ENCODE measurements at regions not wholly inside any gene's neighbourhood (a gene's known extent, or its start where the extent isn't known, plus 50 kb on each side); places are given as distances from the start of the nearest gene placed in this dataset.

DNA sequence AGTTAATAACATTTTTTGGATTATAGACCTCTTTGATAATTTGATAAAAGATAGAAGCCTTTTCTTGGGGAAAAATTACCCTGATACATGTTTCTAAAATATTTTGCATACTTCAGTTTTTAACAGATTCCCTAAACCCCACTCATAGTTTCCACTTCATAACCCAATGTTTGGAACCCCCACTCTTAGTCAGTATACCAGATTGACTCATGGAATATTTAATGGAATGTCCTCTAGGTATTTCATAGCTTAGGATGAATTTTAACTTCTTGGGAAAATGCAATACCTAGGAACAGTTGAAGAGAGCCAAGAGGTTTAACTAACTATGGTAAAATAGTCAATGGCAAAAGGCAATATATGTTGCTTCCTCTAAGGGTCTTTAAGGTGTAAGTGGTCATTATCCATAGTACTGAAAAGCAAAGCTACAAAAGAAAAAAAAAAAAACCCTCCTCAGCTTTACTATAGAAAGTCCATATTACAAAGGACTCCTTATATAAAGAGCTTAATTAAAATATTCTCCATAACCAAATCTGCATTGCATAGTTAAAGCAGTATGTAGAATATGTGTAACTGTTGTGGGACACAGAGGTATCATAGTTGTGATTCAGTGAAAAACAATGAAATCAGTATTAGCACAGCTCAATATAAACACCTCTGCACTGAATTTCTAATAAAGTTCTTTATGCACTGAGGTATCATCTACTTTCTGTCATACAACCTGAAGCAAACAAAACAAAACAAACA, 159.9 kb downstream of the PCDH7 start:
- TF ChIP-seq POLR2AphosphoS5 (IDR thresholded peaks at IDR 0.05; ENCODE audit: low read depth, low read length) (no peak), POLR2A (IDR thresholded peaks at IDR 0.05; ENCODE audit: low read depth, low read length) (no peak), TAF1 (IDR thresholded peaks at IDR 0.05; ENCODE audit: borderline replicate concordance, low read depth, low read length) (no peak)
